PFSK-1 (cell line): ENCODE measurements at regions not wholly inside any gene's neighbourhood (a gene's known extent, or its start where the extent isn't known, plus 50 kb on each side); places are given as distances from the start of the nearest gene placed in this dataset.

Source experiments
- FOXP2 ChIP-seq: optimal IDR thresholded peaks from 2 replicates; pipeline ENCODE3; 2011; ENCODE audit warnings: borderline replicate concordance, control low read depth, inconsistent platforms; ENCODE audit not compliant: insufficient read depth; ENCODE audit errors: extremely low read length, extremely low read depth
- POLR2AphosphoS5 ChIP-seq: IDR thresholded peaks from 2 replicates; pipeline ENCODE4 v1.6.1; 2012; ENCODE audit warnings: low read depth, mild to moderate bottlenecking, control low read depth, low read length, moderate library complexity
- REST ChIP-seq, 2 experiments: IDR thresholded peaks; 2 replicates each; pipeline versions ENCODE4 v1.6.1 to v1.8.0; 2011 to 2012; ENCODE audit warnings: low read depth in 2 of 2, low read length in 2 of 2, control low read depth in 1 of 2, inconsistent platforms in 1 of 2, mild to moderate bottlenecking in 1 of 2, moderate library complexity in 1 of 2; ENCODE audit not compliant: insufficient read depth in 1 of 2
- SIN3A ChIP-seq: IDR thresholded peaks from 2 replicates; pipeline ENCODE4 v1.6.1; 2012; ENCODE audit warnings: mild to moderate bottlenecking, low read length, moderate library complexity, borderline replicate concordance; ENCODE audit not compliant: insufficient read depth
- TAF1 ChIP-seq: IDR thresholded peaks from 2 replicates; pipeline ENCODE4 v1.6.1; 2012; ENCODE audit warnings: low read length, control low read depth, borderline replicate concordance; ENCODE audit not compliant: insufficient read depth

GRCh38 chr10:90588222-90588621 is 269.6 kb downstream of the HTR7 start:
- TF ChIP-seq POLR2AphosphoS5 (no peak), SIN3A (no peak), REST (IDR thresholded peaks at IDR 0.05; ENCODE audit: insufficient read depth in 1 of 2, low read depth in 2 of 2, low read length in 2 of 2) (no peak), TAF1 (no peak), FOXP2 (no peak)
